ENCODE measurements at regions not wholly inside any gene's neighbourhood (a gene's known extent, or its start where the extent isn't known, plus 50 kb on each side); places are given as distances from the start of the nearest gene placed in this dataset.

- ATAC-seq (ENCODE audit: insufficient number of reproducible peaks, low FRiP score, low read depth) (no peak), DNase-seq (ENCODE audit: low spot score) (no peak)
- Histone ChIP-seq H3K4me1 (ENCODE audit: control insufficient read depth in 1 of 2, low read depth in 2 of 2) (no peaks in the 10 kb centered on the region), H3K27me3 (replicated peaks; ENCODE audit: insufficient read depth) (no peaks in the 10 kb centered on the region), H3K4me3 (no peak overlapping the region), H3K9me3 (no peaks in the 10 kb centered on the region), H3K36me3 (no peaks in the 10 kb centered on the region), H3K27ac (no peak overlapping the region)
- TF ChIP-seq, protein P1, sequence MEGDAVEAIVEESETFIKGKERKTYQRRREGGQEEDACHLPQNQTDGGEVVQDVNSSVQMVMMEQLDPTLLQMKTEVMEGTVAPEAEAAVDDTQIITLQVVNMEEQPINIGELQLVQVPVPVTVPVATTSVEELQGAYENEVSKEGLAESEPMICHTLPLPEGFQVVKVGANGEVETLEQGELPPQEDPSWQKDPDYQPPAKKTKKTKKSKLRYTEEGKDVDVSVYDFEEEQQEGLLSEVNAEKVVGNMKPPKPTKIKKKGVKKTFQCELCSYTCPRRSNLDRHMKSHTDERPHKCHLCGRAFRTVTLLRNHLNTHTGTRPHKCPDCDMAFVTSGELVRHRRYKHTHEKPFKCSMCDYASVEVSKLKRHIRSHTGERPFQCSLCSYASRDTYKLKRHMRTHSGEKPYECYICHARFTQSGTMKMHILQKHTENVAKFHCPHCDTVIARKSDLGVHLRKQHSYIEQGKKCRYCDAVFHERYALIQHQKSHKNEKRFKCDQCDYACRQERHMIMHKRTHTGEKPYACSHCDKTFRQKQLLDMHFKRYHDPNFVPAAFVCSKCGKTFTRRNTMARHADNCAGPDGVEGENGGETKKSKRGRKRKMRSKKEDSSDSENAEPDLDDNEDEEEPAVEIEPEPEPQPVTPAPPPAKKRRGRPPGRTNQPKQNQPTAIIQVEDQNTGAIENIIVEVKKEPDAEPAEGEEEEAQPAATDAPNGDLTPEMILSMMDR (IDR thresholded peaks at IDR 0.05) = no peak
Observed at GRCh38 chr2:52895726-52896340, 871.8 kb upstream of the CHAC2 start.

- ATAC-seq (ENCODE audit: insufficient number of reproducible peaks, low FRiP score, low read depth) (no peak), DNase-seq (ENCODE audit: low spot score) (no peak)
- Histone ChIP-seq H3K4me3 (no peak overlapping the region), H3K27me3 (replicated peaks; ENCODE audit: insufficient read depth) (no peaks in the 10 kb centered on the region), H3K27ac (no peak overlapping the region), H3K4me1 (ENCODE audit: control insufficient read depth in 1 of 2, low read depth in 2 of 2) (no peaks in the 10 kb centered on the region), H3K9me3 (no peaks in the 10 kb centered on the region), H3K36me3 (no peaks in the 10 kb centered on the region)
- TF ChIP-seq, protein P1 (IDR thresholded peaks at IDR 0.05) = no peak
Observed at GRCh38 chr2:52886556-52886955, 881.0 kb upstream of the CHAC2 start.

DNA sequence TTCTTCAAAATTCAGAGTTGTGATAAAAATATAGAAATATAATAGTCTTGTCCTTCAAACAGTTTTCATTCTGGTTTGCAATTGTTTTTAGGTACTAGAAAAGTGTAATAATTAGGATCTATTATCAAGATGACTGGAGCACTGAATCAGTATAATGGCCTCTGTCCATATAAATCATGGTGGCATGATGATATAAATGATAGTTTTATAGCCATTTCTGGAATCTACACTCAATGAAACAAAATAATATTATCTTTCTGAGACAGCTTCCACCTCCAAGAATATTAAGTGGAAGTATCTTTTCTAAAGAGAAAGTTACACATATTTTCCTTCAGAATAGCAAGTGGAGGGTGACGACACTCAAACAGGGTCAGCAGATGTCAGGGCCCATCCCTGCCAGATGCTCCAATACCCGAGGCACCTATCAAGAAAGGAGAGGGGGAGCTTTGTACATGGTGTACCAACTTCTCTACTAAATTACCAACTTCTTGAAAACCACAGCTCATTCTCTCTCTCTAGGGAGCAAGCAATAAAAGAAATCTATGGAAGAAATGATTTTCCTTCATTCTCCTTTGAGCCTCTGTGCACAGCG, 882.7 kb upstream of the CHAC2 start:
- TF ChIP-seq, protein P1 (IDR thresholded peaks at IDR 0.05) = no peak
- Histone ChIP-seq H3K27me3 (replicated peaks; ENCODE audit: insufficient read depth) (no peaks in the 10 kb centered on the region), H3K9me3 (no peaks in the 10 kb centered on the region), H3K4me3 (no peak overlapping the region), H3K27ac (no peak overlapping the region), H3K4me1 (ENCODE audit: control insufficient read depth in 1 of 2, low read depth in 2 of 2) (no peaks in the 10 kb centered on the region), H3K36me3 (no peaks in the 10 kb centered on the region)
- no peak for ATAC-seq (ENCODE audit: insufficient number of reproducible peaks, low FRiP score, low read depth)
- DNase-seq (ENCODE audit: low spot score) = no peak

- Histone ChIP-seq H3K27me3 (replicated peaks; ENCODE audit: insufficient read depth) (no peaks in the 10 kb centered on the region), H3K27ac (no peak overlapping the region), H3K4me3 (no peak overlapping the region), H3K4me1 (ENCODE audit: control insufficient read depth in 1 of 2, low read depth in 2 of 2) (no peaks in the 10 kb centered on the region), H3K9me3 (no peaks in the 10 kb centered on the region), H3K36me3 (no peaks in the 10 kb centered on the region)
- TF ChIP-seq, protein P1 (IDR thresholded peaks at IDR 0.05) = no peak
- DNase-seq (ENCODE audit: low spot score) = no peak
- no peak for ATAC-seq (ENCODE audit: insufficient number of reproducible peaks, low FRiP score, low read depth)
Observed at GRCh38 chr2:52882974-52883373, 884.6 kb upstream of the CHAC2 start.

- Histone ChIP-seq H3K27ac (no peak overlapping the region), H3K4me1 (ENCODE audit: control insufficient read depth in 1 of 2, low read depth in 2 of 2) (no peaks in the 10 kb centered on the region), H3K27me3 (replicated peaks; ENCODE audit: insufficient read depth) (no peaks in the 10 kb centered on the region), H3K36me3 (no peaks in the 10 kb centered on the region), H3K4me3 (no peak overlapping the region), H3K9me3 (no peaks in the 10 kb centered on the region)
- TF ChIP-seq, protein P1 (IDR thresholded peaks at IDR 0.05) = no peak
- no peak for ATAC-seq (ENCODE audit: insufficient number of reproducible peaks, low FRiP score, low read depth)
- DNase-seq (ENCODE audit: low spot score) = no peak
Observed at GRCh38 chr2:52881606-52882005, 886.0 kb upstream of the CHAC2 start.

All from thoracic aorta (tissue), 2 donors.